H9 (cell line): ENCODE measurements at regions not wholly inside any gene's neighbourhood (a gene's known extent, or its start where the extent isn't known, plus 50 kb on each side); places are given as distances from the start of the nearest gene placed in this dataset.

Experiments
- DNase-seq: peaks from one replicate; pipeline ENCODE4 v3.0.0-alpha.2; 2017
- H2AFZ ChIP-seq: one replicate; pipeline ENCODE4 v1.6.1; 2013; ENCODE audit warnings: mild to moderate bottlenecking, low read length, control low read depth, moderate library complexity
- H2AK5ac ChIP-seq: 2 replicates; pipeline ENCODE4 v1.6.1; 2013; ENCODE audit warnings: low read length, control low read depth, mixed read lengths; ENCODE audit not compliant: insufficient read length
- H2BK120ac ChIP-seq: one replicate; pipeline ENCODE4 v1.6.1; 2013; ENCODE audit warnings: low read depth, mild to moderate bottlenecking, low read length, control low read depth, inconsistent platforms; ENCODE audit not compliant: poor library complexity, severe bottlenecking
- H2BK12ac ChIP-seq: 2 replicates; pipeline ENCODE4 v1.6.1; 2013; ENCODE audit warnings: low read length, control low read depth, mixed read lengths, low read depth; ENCODE audit not compliant: insufficient read length
- H2BK15ac ChIP-seq: 2 replicates; pipeline ENCODE4 v1.6.1; 2013; ENCODE audit warnings: low read depth, low read length, control low read depth
- H2BK20ac ChIP-seq: one replicate; pipeline ENCODE4 v1.6.1; 2013; ENCODE audit warnings: low read depth, mild to moderate bottlenecking, low read length, control low read depth, inconsistent platforms; ENCODE audit not compliant: poor library complexity, severe bottlenecking
- H2BK5ac ChIP-seq: 2 replicates; pipeline ENCODE4 v1.6.1; 2013; ENCODE audit warnings: low read length, control low read depth, mixed read lengths; ENCODE audit not compliant: insufficient read length
- H3K14ac ChIP-seq: 2 replicates; pipeline ENCODE4 v1.6.1; 2013; ENCODE audit warnings: low read length, control low read depth; ENCODE audit not compliant: insufficient read depth
- H3K18ac ChIP-seq: 2 replicates; pipeline ENCODE4 v1.6.1; 2013; ENCODE audit warnings: low read depth, mild to moderate bottlenecking, mixed read lengths, low read length, control low read depth; ENCODE audit not compliant: insufficient read length
- H3K23ac ChIP-seq: 2 replicates; pipeline ENCODE4 v1.6.1; 2013; ENCODE audit warnings: low read length, control low read depth, mixed read lengths, low read depth; ENCODE audit not compliant: insufficient read length
- H3K23me2 ChIP-seq: 2 replicates; pipeline ENCODE4 v1.6.1; 2013; ENCODE audit warnings: low read depth, mild to moderate bottlenecking, mixed read lengths, low read length, control low read depth; ENCODE audit not compliant: insufficient read length, poor library complexity, severe bottlenecking
- H3K27ac ChIP-seq: 2 replicates; pipeline ENCODE4 v1.5.1; 2013; ENCODE audit warnings: low read length, control low read depth, mixed read lengths, low read depth; ENCODE audit not compliant: insufficient read length
- H3K27me3 ChIP-seq: 2 replicates; pipeline ENCODE4 v1.6.1; 2013; ENCODE audit warnings: low read length, control low read depth, inconsistent platforms; ENCODE audit not compliant: insufficient read depth
- H3K4ac ChIP-seq: 2 replicates; pipeline ENCODE4 v1.6.1; 2013; ENCODE audit warnings: low read depth, mild to moderate bottlenecking, control low read depth, inconsistent platforms, low read length, moderate library complexity
- H3K4me1 ChIP-seq: 2 replicates; pipeline ENCODE4 v1.6.1; 2013; ENCODE audit warnings: low read length, control low read depth, inconsistent platforms; ENCODE audit not compliant: insufficient read depth
- H3K4me2 ChIP-seq: 2 replicates; pipeline ENCODE4 v1.6.1; 2013; ENCODE audit warnings: low read length, control low read depth, mixed read lengths; ENCODE audit not compliant: insufficient read length, insufficient read depth
- H3K56ac ChIP-seq: 2 replicates; pipeline ENCODE4 v1.6.1; 2013; ENCODE audit warnings: low read depth, mild to moderate bottlenecking, mixed read lengths, low read length, control low read depth; ENCODE audit not compliant: insufficient read length
- H3K79me1 ChIP-seq: 2 replicates; pipeline ENCODE4 v1.6.1; 2013; ENCODE audit warnings: low read depth, mild to moderate bottlenecking, moderate library complexity, low read length, control low read depth, inconsistent platforms; ENCODE audit not compliant: insufficient read depth, poor library complexity, severe bottlenecking
- H3K79me2 ChIP-seq: 2 replicates; pipeline ENCODE4 v1.6.1; 2013; ENCODE audit warnings: low read length, control low read depth, inconsistent platforms; ENCODE audit not compliant: insufficient read depth
- H3K9ac ChIP-seq: 2 replicates; pipeline ENCODE4 v1.6.1; 2013; ENCODE audit warnings: low read length, control low read depth, mixed read lengths; ENCODE audit not compliant: insufficient read length; ENCODE audit errors: extremely low read depth
- H3K9me3 ChIP-seq: one replicate; pipeline ENCODE4 v1.6.1; 2013; ENCODE audit warnings: low read depth, low read length, inconsistent platforms; ENCODE audit not compliant: control insufficient read depth
- H3T11ph ChIP-seq: one replicate; pipeline ENCODE4 v1.6.1; 2013; ENCODE audit warnings: mild to moderate bottlenecking, low read length, control low read depth, inconsistent platforms
- H4K20me1 ChIP-seq: one replicate; pipeline ENCODE4 v1.6.1; 2013; ENCODE audit not compliant: control insufficient read depth, insufficient read length, insufficient read depth
- H4K5ac ChIP-seq: 2 replicates; pipeline ENCODE4 v1.6.1; 2013; ENCODE audit warnings: low read depth, mild to moderate bottlenecking, mixed read lengths, low read length, control low read depth; ENCODE audit not compliant: insufficient read length
- H4K8ac ChIP-seq: replicated peaks from 2 replicates; pipeline ENCODE4 v1.6.1; 2013; ENCODE audit warnings: low read length, control low read depth, mixed read lengths, low read depth; ENCODE audit not compliant: insufficient read length
- H4K91ac ChIP-seq: 2 replicates; pipeline ENCODE4 v1.6.1; 2013; ENCODE audit warnings: low read depth, mild to moderate bottlenecking, moderate library complexity, mixed read lengths, low read length, control low read depth; ENCODE audit not compliant: insufficient read length
- H3K27ac Mint-ChIP-seq, 3 experiments: 2 replicates in 2 of 3; 3 replicates in 1 of 3; pipeline ENCODE4 v1.8.0; 2020 to 2021; ENCODE audit warnings: mixed read lengths in 3 of 3, mild to moderate bottlenecking in 1 of 3, moderate library complexity in 1 of 3
- H3K27me3 Mint-ChIP-seq: 2 replicates; pipeline ENCODE4 v1.8.0; 2021; ENCODE audit warnings: low read depth, mild to moderate bottlenecking, moderate library complexity, mixed read lengths
- H3K36me3 Mint-ChIP-seq, 3 experiments: 2 replicates in 2 of 3; 3 replicates in 1 of 3; pipeline ENCODE4 v1.8.0; 2020 to 2021; ENCODE audit warnings: low read depth in 3 of 3, mixed read lengths in 3 of 3; ENCODE audit not compliant: insufficient read depth in 1 of 3
- H3K4me1 Mint-ChIP-seq, 2 experiments: 2 replicates each; pipeline ENCODE4 v1.8.0; 2020; ENCODE audit warnings: mixed read lengths in 2 of 2
- H3K4me3 Mint-ChIP-seq, 2 experiments: 2 replicates in 1 of 2; 3 replicates in 1 of 2; pipeline ENCODE4 v1.8.0; 2020 to 2021; ENCODE audit warnings: mild to moderate bottlenecking in 2 of 2, mixed read lengths in 2 of 2, moderate library complexity in 1 of 2
- H3K9me3 Mint-ChIP-seq, 2 experiments: 2 replicates in 1 of 2; 3 replicates in 1 of 2; pipeline ENCODE4 v1.8.0; 2020; ENCODE audit warnings: mild to moderate bottlenecking in 2 of 2, mixed read lengths in 2 of 2, moderate library complexity in 1 of 2
- CTCF ChIP-seq: fragments of 200-600 bp; sonication (generic); conservative IDR thresholded peaks from 3 replicates; pipeline ENCODE4 v1.8.0; 2021; ENCODE audit warnings: antibody characterized with exemption, mild to moderate bottlenecking
- WGBS: extraction: QIAGEN DNeasy Blood & Tissue Kit; methylation state at CpG from one replicate; pipeline ENCODE4 v1.1.7; 2013; ENCODE audit warnings: missing lambda C conversion rate, low lambda C conversion rate, mixed read lengths; ENCODE audit not compliant: insufficient read length; ENCODE audit errors: extremely low coverage; 5-methylcytosine and 5-hydroxymethylcytosine counted together

DNA sequence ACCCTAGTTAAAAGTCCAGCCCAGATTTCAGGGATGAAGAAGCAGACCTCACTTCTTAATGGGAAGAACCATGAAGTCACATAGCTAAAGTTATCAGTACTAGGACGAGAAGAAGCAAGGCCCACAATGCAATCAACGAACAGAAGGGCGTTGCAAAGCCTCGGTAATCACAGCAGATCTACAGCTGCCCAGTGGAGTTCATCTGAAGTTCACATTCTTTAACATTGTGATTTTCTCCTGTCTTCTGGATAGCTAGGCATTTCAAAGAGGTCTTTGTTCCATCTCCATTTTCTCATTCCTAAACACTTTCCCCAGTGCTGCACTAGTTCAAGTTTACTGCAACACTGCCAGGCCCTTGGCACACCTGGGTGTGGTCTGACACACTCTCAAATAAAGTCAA is 226.7 kb upstream of the N4BP1 start:
- Histone ChIP-seq H2BK20ac (no peak overlapping the region), H2BK15ac (no peak overlapping the region), H3K9ac (no peak overlapping the region), H3T11ph (no peak overlapping the region), H3K79me1 (no peaks in the 10 kb centered on the region), H3K56ac (no peak overlapping the region), H2AK5ac (no peak overlapping the region), H4K5ac (no peak overlapping the region), H3K23me2 (no peaks in the 10 kb centered on the region), H3K79me2 (no peaks in the 10 kb centered on the region), H3K9me3 (no peaks in the 10 kb centered on the region), H3K18ac (no peak overlapping the region), H2AFZ (no peak overlapping the region), H2BK5ac (no peak overlapping the region), H3K4me1 (peaks cover 2% of the 10 kb centered on the region; the same call in 1 of the 2 replicates), H3K4me2 (no peak overlapping the region), H3K27ac (no peak overlapping the region), H3K23ac (no peak overlapping the region), H3K27me3 (no peaks in the 10 kb centered on the region), H2BK12ac (no peak overlapping the region), H2BK120ac (no peak overlapping the region), H3K4ac (no peak overlapping the region), H4K20me1 (no peaks in the 10 kb centered on the region), H4K91ac (no peak overlapping the region), H4K8ac (no peak overlapping the region), H3K14ac (no peak overlapping the region)
- Mint-ChIP-seq H3K9me3 (no peaks in the 10 kb centered on the region), H3K27me3 (peaks cover 20% of the 10 kb centered on the region), H3K4me1 (peaks cover 1 to 10% of the 10 kb centered on the region in 2 experiments), H3K27ac (no peak overlapping the region), H3K4me3 (no peak overlapping the region), H3K36me3 (no peaks in the 10 kb centered on the region)
- no peak for DNase-seq
- TF ChIP-seq CTCF = no peak
- no CpG with 5 or more reads among the region's 4 CpGs for WGBS
